ENCODE measurements at regions not wholly inside any gene's neighbourhood (a gene's known extent, or its start where the extent isn't known, plus 50 kb on each side); places are given as distances from the start of the nearest gene placed in this dataset.

DNA sequence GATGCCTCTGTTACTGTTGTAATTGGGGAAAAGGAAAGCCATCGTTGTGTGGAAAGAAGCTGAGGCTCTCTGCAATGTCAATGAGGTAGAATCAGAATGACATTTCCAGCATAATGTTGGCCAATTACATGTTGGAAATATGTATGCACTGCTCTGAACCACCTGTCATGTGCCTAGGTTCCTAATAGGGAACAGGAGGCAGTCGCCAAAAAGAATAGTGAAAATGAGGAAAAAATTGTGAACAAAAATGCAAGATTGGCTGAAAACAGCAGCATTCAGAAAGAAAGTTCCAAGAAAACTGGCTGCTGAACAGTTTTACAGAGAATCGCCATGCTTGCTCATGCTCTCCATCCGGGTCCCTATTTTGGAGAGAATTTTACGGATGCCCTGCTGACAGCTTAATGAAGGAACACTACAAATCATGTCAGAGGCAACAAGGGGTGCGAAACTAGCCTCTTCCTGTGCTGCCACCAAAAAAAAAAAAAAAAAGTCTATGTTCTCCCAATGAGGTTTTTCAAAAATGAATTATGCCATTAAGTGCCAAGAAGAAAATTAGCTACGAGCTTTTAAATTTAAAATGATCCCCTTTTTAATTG lies 305.9 kb upstream of the ARRDC4 start:
- 20% methylated on average over 7 of the region's 7 CpGs for WGBS
- Histone ChIP-seq H3K27me3 (replicated peaks; ENCODE audit: insufficient read depth) (no peaks in the 10 kb centered on the region), H3K36me3 (no peaks in the 10 kb centered on the region), H3K4me3 (no peak overlapping the region), H3K27ac (no peak overlapping the region), H3K4me1 (replicated peaks) (no peaks in the 10 kb centered on the region), H3K9me3 (no peaks in the 10 kb centered on the region)
- TF ChIP-seq CTCF (IDR thresholded peaks at IDR 0.05), result no peak
- no peak for TF ChIP-seq POLR2A (IDR thresholded peaks at IDR 0.05)
- TF ChIP-seq POLR2AphosphoS5 (IDR thresholded peaks at IDR 0.05), result no peak
- DNase-seq (ENCODE audit: low spot score), result no peak
- intact Hi-C loops (cut with DNase I), result no loop called here

- H3K9me3 ChIP-seq, result no peaks in the 10 kb centered on the region
- no peaks in the 10 kb centered on the region for H3K27me3 ChIP-seq (replicated peaks; ENCODE audit: insufficient read depth)
- no peak overlapping the region for H3K4me3 ChIP-seq
- no peak for DNase-seq (ENCODE audit: low spot score)
- 89% methylated on average over 3 of the region's 3 CpGs for WGBS
- intact Hi-C loops (cut with DNase I), result no loop called here
- no peak overlapping the region for H3K27ac ChIP-seq
- no peak for TF ChIP-seq POLR2AphosphoS5 (IDR thresholded peaks at IDR 0.05)
- no peaks in the 10 kb centered on the region for H3K36me3 ChIP-seq
- no peaks in the 10 kb centered on the region for H3K4me1 ChIP-seq (replicated peaks)
Observed at GRCh38 chr15:97661796-97662195, 298.7 kb upstream of the ARRDC4 start.

DNA sequence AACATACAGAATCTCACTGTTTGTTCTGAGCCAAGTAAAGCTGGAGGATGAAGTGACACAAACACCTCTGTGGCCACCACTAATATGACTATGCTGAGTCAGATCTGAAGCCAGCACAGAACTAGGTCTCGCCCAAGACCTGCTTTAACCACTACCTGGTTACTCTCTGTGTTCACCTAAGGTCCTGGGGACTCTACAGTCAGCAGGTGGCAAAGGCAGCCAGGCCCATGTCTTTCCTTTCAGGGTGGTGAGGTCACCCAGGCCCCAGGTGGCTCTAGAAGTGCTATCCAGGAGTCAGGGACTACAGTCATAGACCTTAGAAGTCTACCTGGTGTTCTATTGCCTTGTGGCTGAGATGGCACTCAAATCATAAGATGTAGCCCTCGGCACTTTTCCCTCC lies 287.9 kb upstream of the ARRDC4 start:
- Histone ChIP-seq H3K4me3 (no peak overlapping the region), H3K27me3 (replicated peaks; ENCODE audit: insufficient read depth) (no peaks in the 10 kb centered on the region), H3K36me3 (no peaks in the 10 kb centered on the region), H3K4me1 (replicated peaks) (no peaks in the 10 kb centered on the region), H3K9me3 (no peaks in the 10 kb centered on the region), H3K27ac (no peak overlapping the region)
- no peak for DNase-seq (ENCODE audit: low spot score)
- intact Hi-C loops (cut with DNase I), result no loop called here
- TF ChIP-seq POLR2AphosphoS5 (IDR thresholded peaks at IDR 0.05) (no peak), POLR2A (IDR thresholded peaks at IDR 0.05) (no peak), CTCF (IDR thresholded peaks at IDR 0.05) (no peak)
- 55% methylated on average over 2 of the region's 2 CpGs for WGBS

- intact Hi-C loops (cut with DNase I), result no loop called here
- Histone ChIP-seq H3K27ac (no peak overlapping the region), H3K9me3 (no peaks in the 10 kb centered on the region), H3K4me1 (replicated peaks) (no peaks in the 10 kb centered on the region), H3K36me3 (no peaks in the 10 kb centered on the region), H3K27me3 (replicated peaks; ENCODE audit: insufficient read depth) (no peaks in the 10 kb centered on the region), H3K4me3 (no peak overlapping the region)
- 18% methylated on average over 2 of the region's 2 CpGs for WGBS
- no peak for DNase-seq (ENCODE audit: low spot score)
- TF ChIP-seq POLR2AphosphoS5 (IDR thresholded peaks at IDR 0.05) (no peak), POLR2A (IDR thresholded peaks at IDR 0.05) (no peak), CTCF (IDR thresholded peaks at IDR 0.05) (no peak)
Observed at GRCh38 chr15:97678656-97679055, 281.8 kb upstream of the ARRDC4 start.

GRCh38 chr15:97679106-97679688 lies 281.3 kb upstream of the ARRDC4 start:
- Histone ChIP-seq H3K27ac (no peak overlapping the region), H3K27me3 (replicated peaks; ENCODE audit: insufficient read depth) (no peaks in the 10 kb centered on the region), H3K9me3 (no peaks in the 10 kb centered on the region), H3K36me3 (no peaks in the 10 kb centered on the region), H3K4me3 (no peak overlapping the region), H3K4me1 (replicated peaks) (no peaks in the 10 kb centered on the region)
- intact Hi-C loops (cut with DNase I), result no loop called here
- no peak for DNase-seq (ENCODE audit: low spot score)
- TF ChIP-seq POLR2AphosphoS5 (IDR thresholded peaks at IDR 0.05) (no peak), CTCF (IDR thresholded peaks at IDR 0.05) (no peak), POLR2A (IDR thresholded peaks at IDR 0.05) (no peak)
- WGBS, result 53% methylated on average over 6 of the region's 6 CpGs

Measured in prostate gland (tissue), 2 donors.